Posterior vena cava (tissue), 2 donors: ENCODE measurements at regions not wholly inside any gene's neighbourhood (a gene's known extent, or its start where the extent isn't known, plus 50 kb on each side); places are given as distances from the start of the nearest gene placed in this dataset.
A peak's percentile ranks its signal among the peaks of the same experiment; 100 is the strongest.

Experiments
- DNase-seq: peaks from one replicate; pipeline ENCODE4 v3.0.0-alpha.2; 2020; ENCODE audit warnings: low spot score
- intact Hi-C, 2 donors: fragments of 100-400 bp; cut with DNase I; formaldehyde crosslinking; loops; one replicate each; pipeline versions ENCODE4 v1.14.1 to v1.14.2; 2022 to 2023
- donor health status: DM: yes; HTN: yes; CAD: no.
- donor health status: DM: yes; HTN: yes; CAD: no.

GRCh38 chr21:27426196-27426595 is 459.3 kb upstream of the ADAMTS5 start:
- DNase-seq, result no peak
- intact Hi-C loops, result loop anchor here in 1 of 2 donors (10.0 kb wide), 1 partner anchor 461 kb away; the partner anchor contains the start of gene ADAMTS5

- no peak for DNase-seq
- intact Hi-C loops, result loop anchor here in 1 of 2 donors (10.0 kb wide), 1 partner anchor 461 kb away; the partner anchor contains the start of gene ADAMTS5
Measured at GRCh38 chr21:27425574-27425973, 458.7 kb upstream of the ADAMTS5 start.

- intact Hi-C loops, result loop anchor here in 1 of 2 donors (10.0 kb wide), 1 partner anchor 460 kb away; the partner anchor contains the start of gene ADAMTS5
- DNase-seq, result no peak
Measured at GRCh38 chr21:27425172-27425571, 458.3 kb upstream of the ADAMTS5 start.

GRCh38 chr21:27424601-27425000 is 457.7 kb upstream of the ADAMTS5 start:
- no peak for DNase-seq
- intact Hi-C loops, result loop anchor here in 1 of 2 donors (10.0 kb wide), 1 partner anchor 460 kb away; the partner anchor contains the start of gene ADAMTS5

- intact Hi-C loops, result loop anchor here in 1 of 2 donors (10.0 kb wide), 1 partner anchor 459 kb away; the partner anchor contains the start of gene ADAMTS5
- no peak for DNase-seq
Measured at GRCh38 chr21:27423906-27424595, 457.2 kb upstream of the ADAMTS5 start.

- intact Hi-C loops, result loop anchor here in 1 of 2 donors (10.0 kb wide), 1 partner anchor 458 kb away; the partner anchor contains the start of gene ADAMTS5
- DNase-seq, result peak; percentile 92
Measured at GRCh38 chr21:27423038-27423437, 456.1 kb upstream of the ADAMTS5 start.

- no peak for DNase-seq
- intact Hi-C loops, result loop anchor here in 1 of 2 donors (10.0 kb wide), 1 partner anchor 458 kb away; the partner anchor contains the start of gene ADAMTS5
Measured at GRCh38 chr21:27422435-27422834, 455.5 kb upstream of the ADAMTS5 start.

GRCh38 chr21:27421654-27422053 is 454.8 kb upstream of the ADAMTS5 start:
- DNase-seq, result no peak
- intact Hi-C loops, result loop anchor here in 1 of 2 donors (10.0 kb wide), 1 partner anchor 457 kb away; the partner anchor contains the start of gene ADAMTS5

- intact Hi-C loops, result no loop called here
- DNase-seq, result no peak
Measured at GRCh38 chr21:27419153-27419552, 452.3 kb upstream of the ADAMTS5 start.

GRCh38 chr21:27418346-27418745 is 451.5 kb upstream of the ADAMTS5 start:
- no peak for DNase-seq
- intact Hi-C loops, result no loop called here

GRCh38 chr21:27412530-27412929 is 445.6 kb upstream of the ADAMTS5 start:
- no peak for DNase-seq
- intact Hi-C loops, result no loop called here

- intact Hi-C loops, result no loop called here
Measured at GRCh38 chr21:27408826-27409225, 441.9 kb upstream of the ADAMTS5 start.

GRCh38 chr21:27407271-27407670 is 440.4 kb upstream of the ADAMTS5 start:
- DNase-seq, result no peak
- intact Hi-C loops, result no loop called here

More at GRCh38 chr21:27408826-27409225, 441.9 kb upstream of the ADAMTS5 start:
- no peak for DNase-seq

GRCh38 chr21:27406300-27407009 is 439.6 kb upstream of the ADAMTS5 start:
- no peak for DNase-seq
- intact Hi-C loops, result no loop called here

GRCh38 chr21:27403011-27403410 is 436.1 kb upstream of the ADAMTS5 start:
- intact Hi-C loops, result no loop called here
- no peak for DNase-seq

GRCh38 chr21:27400045-27400444 is 433.2 kb upstream of the ADAMTS5 start:
- no peak for DNase-seq
- intact Hi-C loops, result no loop called here

GRCh38 chr21:27397578-27397977 is 430.7 kb upstream of the ADAMTS5 start:
- DNase-seq, result no peak
- intact Hi-C loops, result no loop called here

- no peak for DNase-seq
- intact Hi-C loops, result no loop called here
Measured at GRCh38 chr21:27393726-27394125, 426.8 kb upstream of the ADAMTS5 start.

- intact Hi-C loops, result no loop called here
- no peak for DNase-seq
Measured at GRCh38 chr21:27391990-27392389, 425.1 kb upstream of the ADAMTS5 start.

GRCh38 chr21:27390384-27390783 is 423.5 kb upstream of the ADAMTS5 start:
- intact Hi-C loops, result no loop called here
- no peak for DNase-seq
